Smooth muscle cell (in vitro differentiated cells): ENCODE measurements at regions not wholly inside any gene's neighbourhood (a gene's known extent, or its start where the extent isn't known, plus 50 kb on each side); places are given as distances from the start of the nearest gene placed in this dataset.
"Not testable (repeated sequence)": the region's sequence is repeated elsewhere in the genome, so short reads cannot be mapped to it uniquely, and the experiment has no call there.

Experiments
- DNase-seq: peaks from one replicate; lab custom pipeline; 2025; ENCODE audit not compliant: unreplicated experiment; lab: John Stamatoyannopoulos, UW
- H2AFZ ChIP-seq: fragments of 200-600 bp; sonication (generic); 2 replicates; pipeline ENCODE4 v1.6.0; 2016; ENCODE audit warnings: antibody characterized with exemption, low read depth, mild to moderate bottlenecking
- H3F3A ChIP-seq: fragments of 200-600 bp; sonication (generic); 2 replicates; pipeline ENCODE4 v1.6.0; 2017; ENCODE audit warnings: antibody characterized with exemption, low read depth
- H3K27ac ChIP-seq: fragments of 200-600 bp; sonication (generic); 2 replicates; pipeline ENCODE4 v1.5.1; 2016; ENCODE audit warnings: low read depth, mild to moderate bottlenecking
- H3K27me3 ChIP-seq: fragments of 200-600 bp; sonication (generic); 2 replicates; pipeline ENCODE4 v1.6.1; 2016; ENCODE audit warnings: low read depth, mild to moderate bottlenecking
- H3K36me3 ChIP-seq: fragments of 200-600 bp; sonication (generic); 2 replicates; pipeline ENCODE4 v1.5.1; 2016; ENCODE audit warnings: low read depth
- H3K4me1 ChIP-seq: fragments of 200-600 bp; sonication (generic); 2 replicates; pipeline ENCODE4 v1.5.1; 2016; ENCODE audit warnings: low read depth
- H3K4me2 ChIP-seq: fragments of 200-600 bp; sonication (generic); 2 replicates; pipeline ENCODE4 v1.6.0; 2016; ENCODE audit warnings: mild to moderate bottlenecking
- H3K4me3 ChIP-seq: fragments of 200-600 bp; sonication (generic); 2 replicates; pipeline ENCODE4 v1.5.1; 2016; ENCODE audit warnings: mild to moderate bottlenecking
- H3K79me2 ChIP-seq: fragments of 200-600 bp; sonication (generic); 2 replicates; pipeline ENCODE4 v1.6.0; 2016; ENCODE audit warnings: low read depth, mild to moderate bottlenecking
- H3K9ac ChIP-seq: fragments of 200-600 bp; sonication (generic); 2 replicates; pipeline ENCODE4 v1.6.0; 2016; ENCODE audit warnings: low read depth
- H3K9me3 ChIP-seq: fragments of 200-600 bp; sonication (generic); replicated peaks from 2 replicates; pipeline ENCODE4 v1.5.1; 2016; ENCODE audit warnings: low read depth
- H4K20me1 ChIP-seq: fragments of 200-600 bp; sonication (generic); 2 replicates; pipeline ENCODE4 v1.6.0; 2016; ENCODE audit warnings: low read depth
- CTCF ChIP-seq: fragments of 200-600 bp; sonication (generic); IDR thresholded peaks from 2 replicates; pipeline ENCODE4 v1.5.1; 2017; ENCODE audit warnings: borderline replicate concordance, mild to moderate bottlenecking, antibody characterized with exemption; ENCODE audit not compliant: insufficient read depth, poor library complexity, severe bottlenecking
- WGBS: methylation state at CpG from one replicate; pipeline ENCODE4 v1.1.7; 2016; ENCODE audit warnings: low lambda C conversion rate; 5-methylcytosine and 5-hydroxymethylcytosine counted together

DNA sequence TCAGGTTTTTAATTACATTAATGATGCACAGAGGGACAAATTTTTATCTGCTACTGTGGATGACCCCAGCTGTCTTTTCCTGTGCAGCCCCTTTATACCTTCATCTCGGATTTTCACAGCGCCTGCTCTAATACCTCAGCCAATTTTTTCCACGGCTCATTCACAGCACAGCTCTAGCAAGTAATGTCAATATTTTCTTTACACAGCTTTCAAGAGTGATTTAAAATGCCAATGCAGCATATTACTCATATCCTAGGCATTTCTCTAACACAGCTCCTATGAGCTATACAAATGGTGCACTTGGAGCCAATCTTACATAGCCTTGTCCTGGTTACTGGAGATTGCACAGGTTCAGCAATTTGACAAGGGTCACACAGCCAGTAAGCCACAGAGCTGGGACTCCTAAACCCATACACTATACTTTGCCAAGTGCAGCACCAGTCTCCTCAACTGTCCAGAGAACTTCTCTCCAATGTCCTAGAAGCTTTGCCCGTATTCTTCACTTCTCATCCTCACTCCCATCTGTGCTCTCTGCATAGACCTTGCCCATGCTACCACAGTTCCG, 661.8 kb downstream of the DTWD2 start:
- H3K9me3 ChIP-seq, result peaks cover 8% of the 10 kb centered on the region
- no peak overlapping the region for H3K4me2 ChIP-seq
- H3F3A ChIP-seq, result no peaks in the 10 kb centered on the region
- H4K20me1 ChIP-seq, result no peaks in the 10 kb centered on the region
- H3K4me3 ChIP-seq, result no peak overlapping the region
- no peak for TF ChIP-seq CTCF
- H3K27ac ChIP-seq, result no peak overlapping the region
- H3K27me3 ChIP-seq, result no peaks in the 10 kb centered on the region
- no peaks in the 10 kb centered on the region for H3K36me3 ChIP-seq
- no peak overlapping the region for H3K9ac ChIP-seq
- no peak overlapping the region for H2AFZ ChIP-seq
- peaks cover 4% of the 10 kb centered on the region for H3K4me1 ChIP-seq
- WGBS, result 82% methylated on average over 5 of the region's 5 CpGs
- no peak for DNase-seq
- H3K79me2 ChIP-seq, result no peaks in the 10 kb centered on the region

GRCh38 chr5:118325931-118326330, 662.4 kb downstream of the DTWD2 start:
- H4K20me1 ChIP-seq, result no peaks in the 10 kb centered on the region
- peaks cover 4% of the 10 kb centered on the region for H3K4me1 ChIP-seq
- no peaks in the 10 kb centered on the region for H3K27me3 ChIP-seq
- no peaks in the 10 kb centered on the region for H3K36me3 ChIP-seq
- H3K9ac ChIP-seq, result no peak overlapping the region
- no peaks in the 10 kb centered on the region for H3K79me2 ChIP-seq
- no peak overlapping the region for H2AFZ ChIP-seq
- TF ChIP-seq CTCF, result no peak
- H3K4me3 ChIP-seq, result no peak overlapping the region
- no peak overlapping the region for H3K4me2 ChIP-seq
- no peaks in the 10 kb centered on the region for H3F3A ChIP-seq
- peaks cover 8% of the 10 kb centered on the region for H3K9me3 ChIP-seq
- 83% methylated on average over 2 of the region's 2 CpGs for WGBS
- H3K27ac ChIP-seq, result no peak overlapping the region
- no peak for DNase-seq

- H3K4me3 ChIP-seq, H3K27ac ChIP-seq, H3K9me3 ChIP-seq, H3K79me2 ChIP-seq, H3K27me3 ChIP-seq, H3K36me3 ChIP-seq, H3K9ac ChIP-seq, H3K4me2 ChIP-seq, H2AFZ ChIP-seq, H3F3A ChIP-seq, H4K20me1 ChIP-seq, H3K4me1 ChIP-seq, DNase-seq: not testable (repeated sequence)
- WGBS, result 86% methylated on average over 5 of the region's 5 CpGs
These were observed 664.6 kb downstream of the DTWD2 start for GRCh38 chr5:118323723-118324122.

GRCh38 chr5:118321081-118321480, 667.3 kb downstream of the DTWD2 start:
- Histone ChIP-seq H3K79me2 (no peaks in the 10 kb centered on the region), H3K4me3 (no peak overlapping the region), H3F3A (no peaks in the 10 kb centered on the region), H3K36me3 (no peaks in the 10 kb centered on the region), H3K27me3 (no peaks in the 10 kb centered on the region), H3K9me3 (peaks cover 8% of the 10 kb centered on the region), H3K4me1 (no peaks in the 10 kb centered on the region), H2AFZ (no peak overlapping the region), H3K4me2 (no peak overlapping the region), H3K9ac (no peak overlapping the region), H3K27ac (no peak overlapping the region), H4K20me1 (no peaks in the 10 kb centered on the region)
- DNase-seq, result no peak
- WGBS, result 91% methylated on average over 2 of the region's 2 CpGs
- TF ChIP-seq CTCF, result no peak
